ENCODE measurements at regions not wholly inside any gene's neighbourhood (a gene's known extent, or its start where the extent isn't known, plus 50 kb on each side); places are given as distances from the start of the nearest gene placed in this dataset.

DNA sequence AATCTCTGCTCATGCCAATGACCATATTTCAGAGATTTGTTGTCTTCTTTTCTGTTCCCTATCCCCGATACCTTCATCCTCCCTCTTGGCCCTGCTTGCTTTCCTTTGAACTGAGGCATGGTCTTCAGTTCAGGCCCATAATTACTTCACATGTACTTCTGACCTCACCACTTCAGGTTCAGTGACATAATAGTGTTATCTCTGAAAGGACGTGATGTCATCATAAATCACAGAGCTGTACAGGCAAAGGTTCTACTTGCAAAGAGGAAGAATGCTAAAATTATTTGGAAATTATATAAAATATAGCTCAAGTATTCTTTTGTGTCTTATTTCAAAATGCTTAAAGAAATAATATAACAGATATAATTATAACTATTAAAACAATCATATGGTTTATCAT is 230.3 kb upstream of the ESRRG start:
- Histone ChIP-seq H3K27me3 (ENCODE audit: control insufficient read depth, insufficient read depth, low read length) (no peaks in the 10 kb centered on the region), H3K36me3 (ENCODE audit: control insufficient read depth, insufficient read depth, low read length) (no peaks in the 10 kb centered on the region), H3K27ac (ENCODE audit: low read length) (no peak overlapping the region), H3K4me3 (ENCODE audit: low read length) (no peak overlapping the region), H3K4me1 (ENCODE audit: control insufficient read depth, insufficient read depth, low read length) (no peaks in the 10 kb centered on the region), H3K9me3 (ENCODE audit: control insufficient read depth, insufficient read depth, low read length) (no peaks in the 10 kb centered on the region)
- DNase-seq (ENCODE audit: low read depth, low spot score) = no peak
- no CpG with 5 or more reads among the region's 2 CpGs for WGBS (ENCODE audit: insufficient coverage, insufficient read length)

DNA sequence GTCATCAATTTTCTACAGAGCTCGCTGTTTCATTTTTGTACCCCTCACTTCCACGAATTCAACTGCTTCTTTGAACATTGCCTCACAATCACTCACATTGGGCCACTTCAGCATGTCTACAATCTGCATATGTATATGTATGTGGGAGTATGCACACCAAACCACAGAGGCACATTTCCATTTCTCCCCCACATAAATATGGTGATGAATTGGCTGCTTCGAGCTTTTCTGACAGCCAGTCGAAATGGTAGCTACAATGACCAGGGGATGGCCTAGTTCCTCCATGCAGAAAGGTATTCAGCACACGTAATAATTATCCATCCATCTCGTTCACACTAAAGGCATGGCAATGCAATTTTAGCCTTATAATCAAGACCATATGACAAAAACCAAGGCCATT is 229.6 kb upstream of the ESRRG start:
- WGBS (ENCODE audit: insufficient coverage, insufficient read length) = no CpG with 5 or more reads among the region's 6 CpGs
- no peaks in the 10 kb centered on the region for H3K9me3 ChIP-seq (ENCODE audit: control insufficient read depth, insufficient read depth, low read length)

DNA sequence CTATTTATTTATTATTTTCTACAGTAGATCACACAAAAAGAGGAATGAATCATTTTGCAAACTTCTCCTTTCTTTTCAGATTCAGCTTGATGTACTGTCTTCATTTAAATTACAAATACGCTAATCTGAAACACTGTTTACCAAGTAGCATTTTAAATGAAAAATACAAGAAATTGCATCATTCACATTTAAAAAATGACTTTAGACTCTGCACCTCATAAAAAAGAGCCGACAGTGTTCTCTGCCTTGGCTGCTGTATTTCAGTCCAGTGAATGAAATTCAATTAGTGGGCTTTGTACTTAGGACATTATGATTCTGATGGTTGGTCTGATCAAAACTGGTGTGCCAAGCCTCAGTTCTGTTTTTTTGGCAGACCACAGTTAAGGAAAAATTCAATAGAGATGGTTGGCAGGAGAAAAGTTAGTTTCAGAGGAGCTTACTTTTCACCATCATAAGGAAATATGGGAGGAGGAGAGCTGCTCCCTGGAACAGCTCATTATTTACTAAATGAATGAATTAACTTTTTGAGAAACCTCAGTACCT is 222.4 kb upstream of the ESRRG start:
- no peaks in the 10 kb centered on the region for H3K9me3 ChIP-seq (ENCODE audit: control insufficient read depth, insufficient read depth, low read length)
- no peaks in the 10 kb centered on the region for H3K27me3 ChIP-seq (ENCODE audit: control insufficient read depth, insufficient read depth, low read length)
- DNase-seq (ENCODE audit: low read depth, low spot score) = no peak
- no CpG with 5 or more reads among the region's 2 CpGs for WGBS (ENCODE audit: insufficient coverage, insufficient read length)
- H3K36me3 ChIP-seq (ENCODE audit: control insufficient read depth, insufficient read depth, low read length) = no peaks in the 10 kb centered on the region
- H3K27ac ChIP-seq (ENCODE audit: low read length) = no peak overlapping the region
- no peak overlapping the region for H3K4me3 ChIP-seq (ENCODE audit: low read length)
- H3K4me1 ChIP-seq (ENCODE audit: control insufficient read depth, insufficient read depth, low read length) = peaks cover 3% of the 10 kb centered on the region; the same call in 1 of the 2 replicates

More for the DNA sequence above, 229.6 kb upstream of the ESRRG start:
- DNase-seq (ENCODE audit: low read depth, low spot score) = no peak
- H3K27ac ChIP-seq (ENCODE audit: low read length) = no peak overlapping the region
- H3K4me1 ChIP-seq (ENCODE audit: control insufficient read depth, insufficient read depth, low read length) = no peaks in the 10 kb centered on the region
- no peak overlapping the region for H3K4me3 ChIP-seq (ENCODE audit: low read length)
- H3K27me3 ChIP-seq (ENCODE audit: control insufficient read depth, insufficient read depth, low read length) = no peaks in the 10 kb centered on the region
- no peaks in the 10 kb centered on the region for H3K36me3 ChIP-seq (ENCODE audit: control insufficient read depth, insufficient read depth, low read length)

DNA sequence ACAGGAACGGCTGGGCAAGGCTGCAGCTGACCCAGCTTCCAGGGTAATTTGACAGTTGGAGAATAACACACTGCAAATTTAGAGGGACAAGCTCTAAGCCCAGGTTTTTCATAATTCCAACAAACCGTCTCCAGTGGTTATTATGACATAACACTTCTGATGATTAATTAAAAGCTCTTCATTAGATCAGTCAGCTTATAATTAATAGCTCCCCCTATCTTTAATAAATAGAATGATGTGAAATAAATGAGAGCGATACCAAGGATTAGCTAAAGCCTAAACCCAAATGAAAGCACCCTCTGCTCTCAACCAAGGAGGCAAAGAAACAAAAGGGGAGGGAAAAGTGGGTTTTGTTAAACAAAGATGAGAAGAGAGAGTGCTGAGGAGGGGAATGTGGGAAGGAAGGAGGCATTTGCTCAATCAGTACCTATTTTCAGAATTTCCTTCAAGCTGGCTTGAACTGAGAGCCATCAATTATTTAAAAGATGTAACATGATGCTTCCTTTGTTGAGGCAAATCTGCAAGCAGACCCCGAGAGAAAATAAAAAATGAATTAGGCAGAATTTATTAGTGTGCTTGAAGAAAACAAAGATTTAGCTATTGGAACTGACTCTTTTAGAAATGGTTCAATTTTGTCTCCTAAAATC is 221.8 kb upstream of the ESRRG start:
- no peak overlapping the region for H3K4me3 ChIP-seq (ENCODE audit: low read length)
- H3K9me3 ChIP-seq (ENCODE audit: control insufficient read depth, insufficient read depth, low read length) = no peaks in the 10 kb centered on the region
- no CpG with 5 or more reads among the region's 4 CpGs for WGBS (ENCODE audit: insufficient coverage, insufficient read length)
- H3K4me1 ChIP-seq (ENCODE audit: control insufficient read depth, insufficient read depth, low read length) = peaks cover 3% of the 10 kb centered on the region; the same call in 1 of the 2 replicates
- peak overlapping the region; percentile 16 for H3K27ac ChIP-seq (ENCODE audit: low read length)
- H3K27me3 ChIP-seq (ENCODE audit: control insufficient read depth, insufficient read depth, low read length) = no peaks in the 10 kb centered on the region
- no peaks in the 10 kb centered on the region for H3K36me3 ChIP-seq (ENCODE audit: control insufficient read depth, insufficient read depth, low read length)
- no peak for DNase-seq (ENCODE audit: low read depth, low spot score)

DNA sequence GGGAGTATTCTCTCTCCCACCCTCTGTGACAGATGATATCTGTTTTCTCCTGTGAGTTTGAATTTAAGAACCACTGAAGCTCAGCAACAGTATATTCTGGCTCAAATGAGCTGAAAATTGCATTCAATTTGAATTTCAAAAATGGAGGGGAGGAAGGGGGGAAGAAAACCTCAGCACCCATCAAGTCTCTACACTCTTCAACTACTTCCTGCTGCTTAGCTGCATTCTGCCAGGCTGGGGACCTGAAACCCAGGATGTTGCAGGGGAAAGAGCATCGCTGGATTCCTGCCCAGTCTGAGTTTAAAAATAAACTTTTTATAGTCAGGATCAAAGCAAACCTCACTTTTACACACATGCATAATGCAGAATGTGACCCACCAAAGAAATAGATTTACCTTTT is 214.3 kb upstream of the ESRRG start:
- H3K4me3 ChIP-seq (ENCODE audit: low read length) = no peak overlapping the region

DNA sequence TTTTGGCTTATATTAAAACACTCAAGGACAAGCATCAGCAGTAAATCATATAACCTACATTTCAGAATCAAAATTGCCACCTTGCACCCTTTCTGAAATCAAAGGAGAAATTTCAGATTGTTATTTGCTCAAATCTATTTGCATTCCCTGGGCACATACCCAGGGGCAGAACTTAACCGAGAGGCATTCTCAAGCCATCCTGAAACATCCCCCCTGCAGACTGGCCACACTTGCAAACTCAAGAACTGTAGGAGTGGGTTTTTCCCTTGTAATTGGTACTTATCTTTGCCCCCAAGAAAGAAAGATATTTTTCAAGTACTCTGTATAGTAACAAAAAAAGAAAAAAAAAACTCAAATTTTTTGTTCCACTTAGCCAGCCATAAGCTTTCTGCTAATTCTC is 213.6 kb upstream of the ESRRG start:
- Histone ChIP-seq H3K27ac (ENCODE audit: low read length) (no peak overlapping the region), H3K27me3 (ENCODE audit: control insufficient read depth, insufficient read depth, low read length) (no peaks in the 10 kb centered on the region), H3K9me3 (ENCODE audit: control insufficient read depth, insufficient read depth, low read length) (no peaks in the 10 kb centered on the region), H3K36me3 (ENCODE audit: control insufficient read depth, insufficient read depth, low read length) (no peaks in the 10 kb centered on the region), H3K4me3 (ENCODE audit: low read length) (no peak overlapping the region), H3K4me1 (ENCODE audit: control insufficient read depth, insufficient read depth, low read length) (peaks cover 2% of the 10 kb centered on the region; the same call in 1 of the 2 replicates)
- WGBS (ENCODE audit: insufficient coverage, insufficient read length) = no CpG with 5 or more reads among the region's 1 CpG
- no peak for DNase-seq (ENCODE audit: low read depth, low spot score)

More for the DNA sequence above, 214.3 kb upstream of the ESRRG start:
- Histone ChIP-seq H3K36me3 (ENCODE audit: control insufficient read depth, insufficient read depth, low read length) (no peaks in the 10 kb centered on the region), H3K9me3 (ENCODE audit: control insufficient read depth, insufficient read depth, low read length) (no peaks in the 10 kb centered on the region), H3K27me3 (ENCODE audit: control insufficient read depth, insufficient read depth, low read length) (no peaks in the 10 kb centered on the region), H3K4me1 (ENCODE audit: control insufficient read depth, insufficient read depth, low read length) (no peaks in the 10 kb centered on the region; the same call in 1 of the 2 replicates), H3K27ac (ENCODE audit: low read length) (no peak overlapping the region)
- WGBS (ENCODE audit: insufficient coverage, insufficient read length) = no CpG with 5 or more reads among the region's 1 CpG
- DNase-seq (ENCODE audit: low read depth, low spot score) = no peak

DNA sequence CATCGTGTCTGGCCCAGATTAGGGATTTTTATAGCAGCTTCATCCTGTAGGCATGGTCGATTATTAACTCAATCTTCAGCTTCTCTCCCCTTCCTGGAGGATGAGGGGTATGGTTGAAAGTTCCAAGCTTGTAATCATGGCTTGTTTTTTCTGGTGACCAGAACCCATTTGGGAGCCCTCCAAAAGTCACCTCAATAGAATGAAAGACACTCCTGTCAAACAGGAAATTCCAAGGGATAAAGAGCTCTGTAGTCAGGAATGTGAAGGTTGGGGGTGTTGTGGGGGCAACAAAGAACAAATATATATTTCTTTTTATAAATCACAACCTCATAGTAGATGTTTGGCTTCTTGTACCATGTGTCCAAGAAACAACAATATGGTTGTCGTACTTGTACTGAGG is 212.7 kb upstream of the ESRRG start:
- H3K36me3 ChIP-seq (ENCODE audit: control insufficient read depth, insufficient read depth, low read length) = no peaks in the 10 kb centered on the region
- H3K4me3 ChIP-seq (ENCODE audit: low read length) = no peak overlapping the region
- no CpG with 5 or more reads among the region's 3 CpGs for WGBS (ENCODE audit: insufficient coverage, insufficient read length)
- no peak overlapping the region for H3K27ac ChIP-seq (ENCODE audit: low read length)
- no peaks in the 10 kb centered on the region for H3K27me3 ChIP-seq (ENCODE audit: control insufficient read depth, insufficient read depth, low read length)
- peaks cover 2% of the 10 kb centered on the region; the same call in 1 of the 2 replicates for H3K4me1 ChIP-seq (ENCODE audit: control insufficient read depth, insufficient read depth, low read length)
- no peaks in the 10 kb centered on the region for H3K9me3 ChIP-seq (ENCODE audit: control insufficient read depth, insufficient read depth, low read length)
- DNase-seq (ENCODE audit: low read depth, low spot score) = no peak

DNA sequence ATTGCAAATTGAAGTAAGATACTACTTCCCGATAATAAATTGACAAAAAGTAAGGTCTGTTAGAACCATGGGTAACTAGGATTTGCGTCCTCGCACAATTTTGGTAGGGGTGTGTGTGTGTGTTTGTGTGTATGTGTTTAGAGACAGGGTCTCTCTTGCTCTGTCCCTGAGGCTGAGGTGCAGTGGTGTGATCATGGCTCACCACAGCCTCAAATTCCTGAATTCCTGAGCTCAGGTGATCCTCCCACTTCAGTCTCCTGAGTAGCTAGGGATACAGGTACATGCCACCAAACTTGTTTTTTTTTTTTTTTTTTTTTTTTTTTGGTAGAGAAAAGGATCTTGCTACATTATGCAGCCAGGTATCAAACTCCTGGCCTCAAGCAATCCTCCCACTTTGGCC is 209.2 kb upstream of the ESRRG start:
- no CpG with 5 or more reads among the region's 3 CpGs for WGBS (ENCODE audit: insufficient coverage, insufficient read length)
- Histone ChIP-seq H3K36me3 (ENCODE audit: control insufficient read depth, insufficient read depth, low read length) (no peaks in the 10 kb centered on the region), H3K27me3 (ENCODE audit: control insufficient read depth, insufficient read depth, low read length) (no peaks in the 10 kb centered on the region), H3K9me3 (ENCODE audit: control insufficient read depth, insufficient read depth, low read length) (no peaks in the 10 kb centered on the region), H3K27ac (ENCODE audit: low read length) (no peak overlapping the region), H3K4me1 (ENCODE audit: control insufficient read depth, insufficient read depth, low read length) (peaks cover 3% of the 10 kb centered on the region), H3K4me3 (ENCODE audit: low read length) (no peak overlapping the region)
- DNase-seq (ENCODE audit: low read depth, low spot score) = no peak

DNA sequence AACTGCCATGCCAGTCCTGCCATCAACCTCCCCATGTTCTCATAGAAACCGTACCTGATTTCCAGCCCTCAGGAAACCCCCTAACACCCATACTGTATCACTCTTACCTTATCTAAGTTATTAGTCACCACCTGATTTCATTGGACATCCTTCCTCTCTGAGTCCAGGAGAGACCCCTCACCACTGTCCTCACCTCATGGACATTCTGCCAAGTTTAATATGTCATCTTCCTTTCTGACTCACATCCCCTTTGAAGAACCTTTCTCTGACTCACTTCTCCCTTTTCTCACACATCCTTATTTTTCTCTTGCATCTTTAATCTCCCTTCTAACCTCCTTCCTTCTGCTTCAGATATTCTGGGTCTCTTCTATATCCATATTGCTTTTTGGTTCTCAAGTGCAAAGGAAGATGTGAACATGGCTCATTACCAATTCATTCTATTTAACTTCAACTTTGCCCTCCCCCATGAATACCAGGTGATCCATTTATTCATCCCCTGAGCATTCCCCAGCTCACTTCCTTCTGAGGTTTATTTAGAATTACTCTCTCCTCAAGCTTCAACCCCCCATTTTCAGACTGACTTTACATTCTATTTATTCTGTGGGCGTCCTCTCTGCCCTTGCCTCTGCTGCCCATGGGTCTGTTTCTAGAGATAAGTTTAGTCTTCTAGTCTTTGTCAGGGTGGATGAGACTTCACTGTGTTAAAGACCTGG is 206.8 kb upstream of the ESRRG start:
- H3K27me3 ChIP-seq (ENCODE audit: control insufficient read depth, insufficient read depth, low read length) = no peaks in the 10 kb centered on the region
- WGBS (ENCODE audit: insufficient coverage, insufficient read length) = no CpG with 5 or more reads among the region's 2 CpGs
- H3K4me1 ChIP-seq (ENCODE audit: control insufficient read depth, insufficient read depth, low read length) = peaks cover 4% of the 10 kb centered on the region
- H3K36me3 ChIP-seq (ENCODE audit: control insufficient read depth, insufficient read depth, low read length) = no peaks in the 10 kb centered on the region
- no peaks in the 10 kb centered on the region for H3K9me3 ChIP-seq (ENCODE audit: control insufficient read depth, insufficient read depth, low read length)
- H3K27ac ChIP-seq (ENCODE audit: low read length) = no peak overlapping the region
- no peak overlapping the region for H3K4me3 ChIP-seq (ENCODE audit: low read length)
- no peak for DNase-seq (ENCODE audit: low read depth, low spot score)

DNA sequence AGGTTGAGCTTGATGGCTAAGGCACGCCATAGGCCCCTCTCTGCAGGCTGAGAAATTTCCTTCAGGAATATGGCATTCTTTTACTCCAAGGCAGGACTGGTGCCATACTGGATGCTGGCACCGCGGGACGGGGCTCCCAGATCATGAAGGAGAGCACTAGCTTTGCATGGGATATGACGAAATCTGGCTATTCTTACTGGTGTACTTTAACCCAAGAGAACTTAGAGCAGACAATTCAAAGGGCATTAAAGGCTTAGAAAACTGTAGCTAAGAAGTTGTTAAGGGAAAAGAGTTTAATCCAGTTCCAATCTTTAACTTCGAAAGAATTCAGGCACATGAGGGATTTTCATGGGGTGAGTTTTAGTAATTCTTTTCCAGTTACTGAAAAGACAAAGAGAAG is 204.4 kb upstream of the ESRRG start:
- Histone ChIP-seq H3K36me3 (ENCODE audit: control insufficient read depth, insufficient read depth, low read length) (no peaks in the 10 kb centered on the region), H3K27me3 (ENCODE audit: control insufficient read depth, insufficient read depth, low read length) (no peaks in the 10 kb centered on the region), H3K4me1 (ENCODE audit: control insufficient read depth, insufficient read depth, low read length) (peaks cover 4% of the 10 kb centered on the region), H3K4me3 (ENCODE audit: low read length) (no peak overlapping the region), H3K27ac (ENCODE audit: low read length) (no peak overlapping the region), H3K9me3 (ENCODE audit: control insufficient read depth, insufficient read depth, low read length) (no peaks in the 10 kb centered on the region)
- no CpG with 5 or more reads among the region's 6 CpGs for WGBS (ENCODE audit: insufficient coverage, insufficient read length)
- no peak for DNase-seq (ENCODE audit: low read depth, low spot score)

Data from iPS DF 6.9 (cell line).